AML-193 (cell line): ENCODE measurements at regions not wholly inside any gene's neighbourhood (a gene's known extent, or its start where the extent isn't known, plus 50 kb on each side); places are given as distances from the start of the nearest gene placed in this dataset.

Source experiments
- DNase-seq, 2 experiments: peaks; one replicate each; lab custom pipeline; 2025; lab: John Stamatoyannopoulos, UW

DNA sequence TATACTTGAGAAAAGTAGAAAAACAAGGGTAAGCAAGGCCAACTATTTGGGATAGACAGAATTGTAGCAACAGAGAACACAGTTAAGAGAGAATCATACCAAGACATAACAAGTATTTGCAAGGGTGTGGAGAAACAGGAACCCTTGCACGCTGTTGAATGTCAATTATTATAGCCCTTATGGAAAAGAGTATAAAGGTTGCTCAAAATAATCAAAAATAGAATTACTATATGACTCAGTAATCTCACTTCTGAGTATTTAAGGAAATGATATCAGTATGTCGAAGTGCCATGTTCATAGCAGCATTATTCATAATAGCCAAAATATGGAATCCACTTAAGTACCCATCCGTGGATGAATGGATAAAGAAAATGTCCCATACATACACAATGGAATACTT lies 193.3 kb downstream of the PHLDA1 start:
- no peak for DNase-seq

DNA sequence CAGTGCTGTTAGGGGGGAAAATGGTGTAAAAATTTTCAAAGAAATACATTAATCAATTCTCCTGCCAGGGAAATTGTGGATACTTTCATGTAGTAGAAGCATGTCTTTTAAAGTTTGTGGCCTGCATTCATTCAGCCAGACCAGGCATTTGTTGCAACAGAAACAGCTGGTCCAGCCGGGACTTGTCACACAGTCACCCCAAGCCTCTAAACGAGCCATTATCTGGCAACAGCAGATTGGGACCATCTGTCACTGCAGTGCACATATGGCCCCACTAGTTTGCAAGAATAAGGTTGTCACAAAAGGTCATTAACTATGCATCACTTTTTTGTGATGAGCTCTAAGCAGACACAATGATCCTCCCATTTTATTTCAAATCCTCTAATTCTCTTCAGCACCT lies 193.9 kb downstream of the PHLDA1 start:
- no peak for DNase-seq

DNA sequence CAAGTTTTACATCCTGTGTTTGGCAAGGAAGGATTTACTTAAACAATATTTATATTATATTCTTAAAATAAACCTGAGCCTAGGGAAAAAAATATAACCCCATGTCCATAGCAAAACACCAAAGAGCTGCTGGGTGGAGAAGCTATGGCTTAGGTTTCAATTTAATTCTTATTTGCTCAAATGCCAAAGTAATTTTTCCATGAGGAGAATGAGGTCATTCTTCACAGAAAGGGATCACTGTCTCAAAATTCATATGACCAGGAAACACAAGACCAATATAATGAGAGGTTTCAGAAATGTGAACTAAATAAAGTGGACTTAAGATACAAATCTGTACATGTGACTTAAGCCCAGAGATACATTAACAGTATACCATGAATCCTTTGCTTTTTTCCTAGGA lies 195.0 kb downstream of the PHLDA1 start:
- DNase-seq: no peak

DNA sequence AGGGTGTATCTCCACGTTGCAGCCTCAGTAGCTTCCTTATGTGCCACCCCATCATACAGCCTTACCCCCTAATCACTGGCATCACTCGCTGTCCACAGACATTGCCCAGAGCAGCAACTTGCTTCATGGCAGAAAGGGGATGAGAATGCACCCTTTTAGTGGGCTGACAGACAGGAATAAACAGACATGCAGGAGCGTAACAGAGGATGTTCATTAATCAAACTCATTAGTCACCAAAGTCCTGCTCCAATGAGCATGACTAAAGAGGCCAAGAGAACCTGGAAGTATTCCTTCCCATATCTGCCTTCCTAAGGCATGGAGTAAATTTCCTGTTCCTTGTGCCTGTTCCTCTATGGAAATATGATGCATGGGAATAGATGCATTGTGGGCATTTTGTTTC lies 197.0 kb downstream of the PHLDA1 start:
- DNase-seq: no peak

DNA sequence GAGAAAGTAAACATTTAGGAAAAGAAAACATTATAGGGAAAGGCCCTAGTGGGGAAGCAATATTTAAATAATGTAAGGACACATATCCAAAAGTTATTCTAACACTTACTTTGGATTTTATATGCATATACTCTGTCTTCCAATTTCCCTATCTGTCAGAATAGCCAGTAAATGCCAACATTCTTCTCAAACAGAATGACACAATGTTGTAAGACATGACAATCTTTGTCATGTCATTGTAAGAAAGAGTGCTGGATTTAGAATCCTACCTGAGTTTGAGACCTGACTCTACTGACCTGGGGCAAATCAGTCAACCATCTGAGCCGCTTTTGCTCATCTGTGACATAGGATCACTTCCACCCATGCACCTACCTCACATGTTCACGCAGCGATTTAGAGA lies 198.3 kb downstream of the PHLDA1 start:
- no peak for DNase-seq

DNA sequence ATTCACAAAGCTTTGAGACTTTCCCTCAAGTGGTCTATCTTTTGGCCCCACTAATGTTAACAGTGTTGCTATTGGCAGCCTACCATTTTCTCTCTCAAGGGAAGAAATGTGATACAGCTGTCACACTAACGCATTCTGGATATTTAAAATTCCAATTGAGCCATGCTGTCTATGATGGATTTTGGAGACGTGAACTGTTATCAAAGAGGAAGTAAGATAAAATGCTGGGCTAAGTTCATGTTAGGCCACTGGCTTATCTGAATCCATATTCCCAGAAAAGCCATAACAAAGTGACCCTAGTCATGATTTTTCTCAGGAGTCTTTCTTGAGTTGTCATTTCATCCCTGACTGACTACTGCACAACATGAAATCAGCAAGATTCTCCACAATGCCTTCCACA lies 200.2 kb downstream of the PHLDA1 start:
- no peak for DNase-seq

DNA sequence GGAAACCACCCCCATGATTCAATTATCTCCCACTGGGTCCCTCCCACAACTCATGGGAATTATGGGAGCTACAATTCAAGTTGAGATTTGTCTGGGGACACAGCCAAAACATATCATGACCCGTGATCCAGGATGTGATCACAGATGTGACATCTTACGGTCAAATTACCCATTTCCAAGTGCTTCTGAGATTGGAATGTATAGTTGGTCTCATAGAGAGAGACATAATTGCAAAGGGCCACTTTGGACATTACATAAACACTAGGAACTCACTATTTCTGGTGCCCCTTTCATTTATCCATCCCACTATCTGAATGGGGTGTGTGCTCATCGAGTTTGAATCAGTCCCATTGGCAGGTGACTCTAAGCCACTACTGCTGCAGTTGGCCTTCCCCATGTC lies 204.5 kb downstream of the PHLDA1 start:
- no peak for DNase-seq

DNA sequence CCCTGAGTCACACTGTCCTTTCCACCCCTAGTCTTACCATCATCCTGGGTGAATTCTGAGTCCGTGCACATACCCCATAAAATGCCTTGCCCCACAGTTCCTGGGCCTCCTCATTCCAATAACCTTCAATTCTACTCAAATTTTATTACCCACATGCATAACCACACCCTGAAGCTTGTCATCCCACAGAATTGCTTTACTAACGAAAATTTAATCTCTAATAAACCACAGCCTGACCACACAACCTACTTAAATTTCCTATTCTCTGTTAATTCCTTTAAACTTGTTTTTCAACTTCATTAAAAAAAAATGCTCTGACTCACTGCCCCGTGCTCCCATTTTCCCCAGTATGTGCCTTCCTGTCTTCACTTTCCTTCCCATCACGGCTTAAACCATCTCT lies 205.9 kb downstream of the PHLDA1 start:
- no peak for DNase-seq

DNA sequence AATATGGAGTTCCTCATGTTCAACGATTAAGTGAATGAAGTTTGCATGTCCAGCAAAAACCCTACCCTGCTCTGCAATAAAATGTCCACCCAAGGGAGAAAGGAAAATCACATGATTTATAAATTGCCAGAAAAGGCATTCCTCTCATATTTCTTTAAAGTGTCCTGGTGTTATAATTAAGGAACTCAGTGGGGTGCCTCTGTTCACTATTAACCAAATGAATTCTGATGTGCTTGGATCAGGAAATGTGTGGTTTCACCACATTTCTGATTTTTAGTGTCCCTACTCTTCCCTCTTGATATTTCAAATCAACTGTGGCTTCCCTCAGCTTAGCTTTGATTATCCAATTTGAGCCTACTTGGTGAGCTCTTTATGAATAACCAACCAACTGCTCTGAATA lies 208.1 kb downstream of the PHLDA1 start:
- no peak for DNase-seq

DNA sequence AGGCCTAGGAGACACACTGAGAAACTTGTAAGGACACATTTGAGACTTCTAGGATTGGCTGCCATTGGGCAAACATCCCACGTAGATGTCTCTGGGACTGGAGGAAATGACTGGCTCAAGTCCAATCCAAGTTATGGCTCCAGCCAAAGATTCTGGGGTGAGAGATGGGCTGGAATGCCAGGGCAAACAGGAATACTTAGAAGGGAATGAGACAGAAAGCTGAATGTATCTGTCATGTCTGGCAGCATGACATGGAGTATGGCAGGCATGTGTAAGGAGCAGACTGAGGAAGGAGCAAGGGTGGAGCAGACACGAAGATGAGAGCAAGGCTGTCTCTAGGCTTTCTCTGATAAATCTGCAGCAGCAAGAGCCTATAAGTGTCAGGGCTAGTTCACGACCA lies 209.2 kb downstream of the PHLDA1 start:
- DNase-seq: no peak

DNA sequence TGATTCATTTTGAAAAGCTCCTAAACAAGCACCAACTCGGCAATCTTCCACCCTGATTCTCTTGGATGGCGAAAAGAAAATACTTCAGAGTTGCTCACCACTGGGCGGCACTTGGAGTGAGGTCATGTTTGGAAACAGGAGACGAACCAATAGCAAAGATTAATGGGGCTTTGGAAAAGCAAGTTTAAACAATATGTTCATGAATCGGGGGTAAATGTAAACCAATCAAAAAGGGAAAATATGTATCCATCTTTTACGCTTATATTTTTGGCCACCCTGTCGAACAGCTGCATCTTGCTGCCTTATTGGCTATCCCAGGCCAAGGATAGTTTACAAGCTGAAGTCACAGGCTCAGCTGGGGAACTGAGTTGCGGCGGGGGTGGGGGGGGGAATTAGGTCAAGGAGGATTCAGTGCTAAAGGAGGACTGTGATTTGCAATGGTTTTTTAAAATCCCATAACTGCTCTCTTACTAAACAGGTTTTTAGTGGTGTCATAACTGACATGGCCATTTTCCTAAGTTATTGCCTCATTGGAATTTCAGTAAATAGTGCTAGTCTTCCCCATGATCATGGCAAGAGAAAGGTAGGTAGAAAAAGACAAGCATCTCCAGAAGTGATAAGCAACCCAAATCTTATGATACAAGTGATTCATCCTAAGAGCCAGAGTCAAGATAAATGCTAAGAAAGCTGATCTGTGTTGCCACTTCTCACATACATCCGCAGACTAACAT lies 210.6 kb downstream of the PHLDA1 start:
- DNase-seq: no peak

DNA sequence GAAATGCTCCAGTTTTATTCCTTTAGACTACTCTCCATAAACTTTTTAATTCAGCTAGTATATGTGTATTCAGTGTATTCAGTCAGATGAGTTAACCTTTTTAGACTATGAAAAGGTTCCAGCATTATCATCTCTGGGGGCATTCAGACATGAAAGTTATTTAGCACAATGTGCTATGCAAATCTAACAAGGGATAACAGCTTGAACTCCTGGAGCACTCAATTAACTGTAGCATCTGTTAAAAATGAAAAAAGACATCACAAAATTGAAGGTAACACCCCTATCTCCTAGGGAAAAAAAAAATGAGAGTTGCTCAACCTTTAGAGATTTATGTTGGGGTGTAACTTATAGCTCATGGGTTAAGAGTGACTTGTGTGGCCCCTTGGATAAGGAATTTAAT lies 211.5 kb downstream of the PHLDA1 start:
- DNase-seq: no peak

DNA sequence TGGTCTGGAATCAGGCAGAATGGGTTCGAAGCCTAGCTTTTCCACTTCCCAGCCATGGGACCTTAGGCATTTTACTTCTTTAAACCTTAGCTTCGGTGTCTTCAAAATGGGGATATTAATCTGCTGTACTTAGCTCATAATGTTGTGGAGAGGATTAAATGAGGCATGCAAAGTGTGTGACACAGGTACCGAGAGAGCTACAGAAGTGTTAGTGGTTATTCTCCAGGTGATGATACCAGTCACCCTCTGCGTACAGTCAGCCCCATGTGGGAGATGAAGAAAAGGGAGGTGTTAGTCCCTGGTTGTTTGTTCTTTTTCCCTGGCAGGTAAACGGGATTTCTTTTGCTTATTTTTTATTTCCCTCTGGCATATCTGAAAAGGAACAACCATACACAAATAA lies 212.1 kb downstream of the PHLDA1 start:
- no peak for DNase-seq

DNA sequence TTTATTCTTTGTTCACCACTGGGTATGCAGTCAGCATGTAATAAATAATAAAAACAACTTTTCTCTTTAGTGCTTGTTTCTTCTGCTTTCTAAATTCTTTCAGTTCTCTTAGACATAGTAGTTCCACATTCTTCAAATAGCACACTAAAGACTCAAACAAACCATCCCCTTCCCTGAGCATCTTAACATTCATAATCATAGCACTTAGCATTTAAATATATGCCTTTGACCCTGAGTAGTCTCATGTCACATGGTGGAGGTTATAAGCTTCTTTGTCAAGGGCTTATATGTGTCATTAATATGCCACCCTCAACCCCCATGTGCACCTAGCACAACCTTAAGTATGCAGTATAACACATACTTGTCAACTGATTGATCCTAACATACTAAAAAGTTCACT lies 212.7 kb downstream of the PHLDA1 start:
- no peak for DNase-seq

DNA sequence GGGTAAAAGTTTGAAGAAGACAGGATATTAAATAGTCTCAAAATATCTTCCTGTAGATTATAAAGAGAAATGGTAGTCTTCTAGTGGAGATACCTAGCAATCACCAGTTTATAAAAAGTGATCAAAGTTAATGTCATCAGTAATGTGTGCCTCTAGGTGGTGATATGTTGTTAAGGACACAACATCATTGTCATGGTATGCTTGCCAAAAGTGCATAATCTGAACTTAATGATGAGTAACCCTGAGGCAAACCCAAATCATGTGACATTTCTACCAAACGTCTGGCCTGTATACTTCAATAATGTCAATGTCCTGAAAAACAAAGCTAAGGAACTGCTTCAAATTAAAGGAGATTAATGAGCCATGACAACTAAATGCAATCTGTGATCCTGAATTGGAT lies 214.7 kb downstream of the PHLDA1 start:
- peak; percentile 56 to 70 for DNase-seq

DNA sequence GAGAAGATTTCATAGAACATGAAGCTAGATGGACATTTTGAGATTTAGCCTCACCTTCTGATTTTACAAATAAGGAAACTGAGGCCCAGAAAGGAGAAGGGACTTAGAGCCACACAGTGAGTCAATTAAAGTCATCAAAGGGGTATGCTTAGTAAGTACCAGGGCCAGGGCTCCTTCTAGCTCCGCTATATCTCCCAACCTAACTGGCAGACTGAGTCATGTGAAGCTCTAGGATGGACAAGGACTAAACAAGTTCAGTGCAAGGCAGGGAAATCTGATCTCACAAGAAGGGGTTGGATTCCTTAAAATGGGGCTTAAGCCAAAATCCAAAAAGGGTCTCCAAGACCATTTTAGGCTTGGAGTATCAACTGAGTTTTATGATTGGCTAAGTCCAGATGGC lies 215.8 kb downstream of the PHLDA1 start:
- DNase-seq: no peak

DNA sequence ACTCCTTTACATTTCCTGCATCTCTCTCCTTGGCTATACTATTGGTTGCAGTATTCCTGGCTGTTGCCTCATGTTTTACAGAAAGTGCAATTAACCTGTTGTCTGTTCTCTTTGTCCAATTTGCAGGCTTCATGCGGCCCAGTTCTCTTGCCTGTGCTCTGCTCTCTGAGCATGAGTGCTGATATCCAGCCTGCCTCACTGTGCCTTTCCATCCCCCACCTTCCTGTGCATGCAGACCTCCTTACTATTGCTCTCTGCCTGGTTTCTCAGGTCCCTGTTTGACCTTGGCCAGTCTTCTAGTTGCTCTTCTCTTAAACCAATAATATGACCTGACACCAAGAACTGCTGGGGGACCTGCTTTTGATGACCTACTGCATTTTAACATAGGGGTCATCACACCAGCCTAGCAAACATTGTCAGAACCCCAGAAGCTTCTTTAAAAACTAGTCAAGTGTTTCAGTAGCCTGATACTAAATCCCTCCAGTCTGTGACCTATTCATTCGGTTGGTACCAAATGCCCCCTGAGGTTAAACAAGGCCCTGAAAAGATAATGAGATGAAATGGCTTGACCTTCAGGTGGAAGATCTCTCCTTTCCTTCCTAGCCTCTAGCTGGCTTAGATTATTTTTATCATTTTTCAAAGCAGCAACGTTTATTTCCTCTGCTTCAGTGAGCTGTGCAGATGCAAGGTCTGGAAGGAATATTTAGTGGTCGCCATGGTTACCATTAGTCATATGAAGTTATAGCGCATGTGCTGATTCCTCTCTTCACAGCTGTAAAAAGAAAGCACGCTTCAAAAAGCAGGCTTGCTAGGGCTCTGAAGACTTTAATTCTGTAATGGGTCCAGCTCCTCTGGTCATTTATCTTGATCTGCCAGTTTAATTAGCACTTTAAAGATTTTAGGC lies 216.5 kb downstream of the PHLDA1 start:
- DNase-seq: no peak

DNA sequence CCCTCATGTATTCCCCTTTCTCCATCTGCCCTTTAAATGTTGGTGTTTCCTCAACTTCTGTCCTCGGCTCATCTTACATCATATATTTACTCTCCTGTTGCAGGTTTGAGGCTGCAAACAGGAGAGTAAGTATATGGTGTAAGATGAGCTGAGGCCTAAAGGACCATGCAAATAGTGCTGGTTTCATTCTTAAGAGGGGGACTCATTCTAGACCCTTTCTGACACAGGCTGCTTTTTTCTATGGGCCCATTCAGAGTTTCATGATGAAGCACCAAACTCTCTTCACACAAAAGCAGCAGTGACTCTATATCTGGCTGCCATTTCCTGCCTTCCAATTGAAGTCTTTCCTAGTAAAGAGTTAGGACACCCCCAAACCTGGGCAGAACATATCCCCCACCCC lies 218.5 kb downstream of the PHLDA1 start:
- no peak for DNase-seq

DNA sequence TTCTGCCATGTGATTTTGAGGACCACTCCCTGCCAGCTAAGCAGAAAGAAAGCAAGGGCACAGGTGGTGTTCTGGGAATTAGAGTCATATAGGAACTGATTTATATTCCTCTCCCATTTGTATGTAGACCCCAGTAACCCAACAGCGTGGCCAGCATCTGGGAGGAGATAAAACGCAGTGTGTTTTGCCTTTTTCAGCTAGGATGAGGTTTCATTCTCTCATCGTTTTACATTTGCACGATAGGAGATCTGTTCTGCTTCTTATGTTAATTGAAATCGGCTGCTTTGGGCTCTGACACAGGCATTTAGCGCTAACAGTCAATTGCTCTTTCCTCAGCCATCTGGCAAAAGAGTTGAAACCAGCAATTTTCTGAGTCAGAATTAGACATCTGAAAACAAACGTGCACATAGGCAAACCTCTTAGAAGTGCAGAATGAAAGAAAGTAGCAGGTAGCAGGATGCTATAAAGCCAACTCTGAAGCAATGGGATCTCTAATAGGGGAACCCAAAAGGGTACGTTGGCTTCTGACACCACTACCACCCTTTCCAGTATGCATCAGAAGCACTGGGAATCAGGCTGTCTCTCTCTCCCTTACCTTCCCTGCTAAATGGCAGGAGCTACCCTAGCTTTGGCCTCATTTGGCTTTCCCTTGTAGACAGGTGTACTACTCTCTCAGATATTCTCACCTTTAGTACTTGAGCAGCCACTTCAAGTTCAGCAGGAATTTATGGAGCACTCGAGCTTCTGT lies 219.1 kb downstream of the PHLDA1 start:
- DNase-seq: no peak

DNA sequence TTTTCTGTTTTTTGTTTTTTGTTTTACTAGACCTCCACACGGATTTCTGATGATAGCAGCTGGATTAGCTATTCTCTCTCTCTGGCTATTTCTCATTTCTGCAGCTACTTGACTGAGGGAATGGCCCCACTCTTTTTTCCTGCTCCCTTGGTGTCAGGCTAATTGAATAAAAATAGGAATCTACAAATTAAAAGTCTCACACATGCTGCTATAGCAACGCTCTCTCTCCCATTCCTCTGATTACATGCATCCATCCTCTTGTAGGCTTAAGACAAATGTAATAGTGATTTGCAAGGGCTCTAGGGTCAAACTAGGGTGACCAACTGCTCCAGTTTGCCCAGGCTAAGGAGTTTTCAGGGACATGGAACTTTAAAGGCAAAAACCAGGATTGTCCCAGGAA lies 221.8 kb downstream of the PHLDA1 start:
- DNase-seq: no peak

DNA sequence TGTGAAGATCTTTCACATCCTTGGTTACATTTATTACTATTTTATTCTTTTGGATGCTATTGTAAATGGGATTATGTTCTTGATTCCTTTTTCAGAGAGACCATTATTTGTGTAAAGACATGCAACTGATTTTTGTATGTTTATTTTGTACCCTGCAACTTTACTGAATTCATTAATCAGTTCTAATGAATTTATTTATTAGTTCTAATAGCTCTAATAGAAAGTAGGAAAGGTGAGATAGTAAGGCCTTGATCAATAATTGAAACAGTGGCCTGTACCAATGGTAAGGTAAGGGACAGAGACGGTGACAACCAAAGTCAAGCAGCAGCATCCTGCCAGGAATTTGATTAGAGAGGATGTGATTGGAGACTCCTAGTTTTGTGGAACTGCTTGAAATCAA lies 224.1 kb downstream of the PHLDA1 start:
- no peak for DNase-seq

DNA sequence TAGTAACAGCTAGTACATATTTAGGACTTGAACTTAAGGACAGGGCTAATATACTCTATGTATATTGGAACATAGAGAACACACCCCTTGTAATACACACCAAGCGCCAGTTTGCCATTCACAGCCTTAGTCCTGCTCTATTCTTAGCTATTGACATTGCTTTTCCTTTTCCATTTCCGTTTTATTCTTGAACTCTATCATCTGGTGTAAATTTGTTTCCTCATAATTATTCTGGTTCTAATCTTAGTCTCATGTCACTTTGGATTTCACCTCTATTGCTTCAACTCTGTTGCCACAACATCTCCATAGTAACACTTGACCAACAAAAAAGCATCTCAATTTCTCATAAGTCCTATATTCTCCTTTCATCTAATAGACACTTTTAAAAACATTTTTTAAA lies 225.7 kb downstream of the PHLDA1 start:
- no peak for DNase-seq

DNA sequence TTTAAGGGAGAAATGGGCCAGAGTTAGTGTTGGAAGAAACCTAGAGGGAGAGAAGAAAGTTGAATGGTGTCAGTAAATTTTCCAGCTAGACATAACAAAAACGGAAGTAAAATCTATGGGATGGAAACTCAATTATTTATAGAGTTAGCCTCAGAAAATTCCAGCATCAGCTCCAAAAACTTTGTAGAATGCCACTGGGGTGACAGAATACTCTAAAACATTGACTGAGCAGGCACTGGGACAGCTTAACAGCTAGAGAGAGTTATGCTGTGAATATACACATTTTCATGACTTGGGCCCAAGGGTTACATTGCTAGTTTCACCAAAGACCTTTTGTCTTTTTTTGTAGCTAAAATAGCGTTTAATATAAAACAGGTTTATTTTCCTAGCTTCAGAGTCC lies 226.3 kb downstream of the PHLDA1 start:
- DNase-seq: no peak
